ENCODE measurements at regions not wholly inside any gene's neighbourhood (a gene's known extent, or its start where the extent isn't known, plus 50 kb on each side); places are given as distances from the start of the nearest gene placed in this dataset.

DNA sequence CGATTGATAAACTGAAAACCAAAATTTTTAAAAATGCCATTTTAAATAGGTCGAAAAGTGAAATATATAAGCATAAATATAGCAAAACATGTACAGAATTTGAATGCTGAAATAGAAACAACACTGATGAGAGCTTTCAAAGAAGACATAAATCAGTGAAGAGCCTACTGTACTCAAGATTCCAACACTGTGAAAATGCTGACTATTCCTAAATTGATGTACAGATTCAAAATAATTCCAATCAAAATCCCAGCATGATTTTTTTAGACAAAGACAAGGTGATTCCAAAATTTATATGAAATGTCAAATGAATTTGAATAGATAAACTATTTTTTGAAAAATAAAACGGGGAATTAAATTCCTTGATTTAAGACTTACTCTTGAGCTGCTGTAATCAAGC is 1010.4 kb downstream of the TBC1D22A start (continued):
- TF ChIP-seq, protein P1, sequence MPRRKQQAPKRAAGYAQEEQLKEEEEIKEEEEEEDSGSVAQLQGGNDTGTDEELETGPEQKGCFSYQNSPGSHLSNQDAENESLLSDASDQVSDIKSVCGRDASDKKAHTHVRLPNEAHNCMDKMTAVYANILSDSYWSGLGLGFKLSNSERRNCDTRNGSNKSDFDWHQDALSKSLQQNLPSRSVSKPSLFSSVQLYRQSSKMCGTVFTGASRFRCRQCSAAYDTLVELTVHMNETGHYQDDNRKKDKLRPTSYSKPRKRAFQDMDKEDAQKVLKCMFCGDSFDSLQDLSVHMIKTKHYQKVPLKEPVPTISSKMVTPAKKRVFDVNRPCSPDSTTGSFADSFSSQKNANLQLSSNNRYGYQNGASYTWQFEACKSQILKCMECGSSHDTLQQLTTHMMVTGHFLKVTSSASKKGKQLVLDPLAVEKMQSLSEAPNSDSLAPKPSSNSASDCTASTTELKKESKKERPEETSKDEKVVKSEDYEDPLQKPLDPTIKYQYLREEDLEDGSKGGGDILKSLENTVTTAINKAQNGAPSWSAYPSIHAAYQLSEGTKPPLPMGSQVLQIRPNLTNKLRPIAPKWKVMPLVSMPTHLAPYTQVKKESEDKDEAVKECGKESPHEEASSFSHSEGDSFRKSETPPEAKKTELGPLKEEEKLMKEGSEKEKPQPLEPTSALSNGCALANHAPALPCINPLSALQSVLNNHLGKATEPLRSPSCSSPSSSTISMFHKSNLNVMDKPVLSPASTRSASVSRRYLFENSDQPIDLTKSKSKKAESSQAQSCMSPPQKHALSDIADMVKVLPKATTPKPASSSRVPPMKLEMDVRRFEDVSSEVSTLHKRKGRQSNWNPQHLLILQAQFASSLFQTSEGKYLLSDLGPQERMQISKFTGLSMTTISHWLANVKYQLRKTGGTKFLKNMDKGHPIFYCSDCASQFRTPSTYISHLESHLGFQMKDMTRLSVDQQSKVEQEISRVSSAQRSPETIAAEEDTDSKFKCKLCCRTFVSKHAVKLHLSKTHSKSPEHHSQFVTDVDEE (CRISPR knock-in tag; IDR thresholded peaks at IDR 0.05) = no peak

DNA sequence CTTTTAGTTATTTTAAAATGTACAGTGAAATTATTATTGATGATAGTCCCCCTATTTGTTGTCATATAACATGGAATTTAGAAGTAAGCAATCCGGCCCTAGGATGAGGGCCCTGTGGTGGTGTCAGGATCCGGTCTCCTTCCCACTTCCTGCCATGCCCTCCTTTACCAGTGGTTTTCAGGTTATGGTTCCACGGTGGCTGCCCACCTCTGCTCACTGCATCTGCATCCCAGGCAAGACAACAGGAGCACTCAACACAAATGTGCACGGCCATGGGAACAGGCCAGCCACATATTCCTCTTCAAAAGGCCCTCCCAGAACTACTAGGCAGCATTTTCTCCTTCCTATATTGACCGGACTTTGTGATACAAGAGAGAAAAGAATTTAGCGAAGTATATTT is 1007.2 kb downstream of the TBC1D22A start:
- no peak for TF ChIP-seq OSR1 (CRISPR knock-in tag; IDR thresholded peaks at IDR 0.05)
- TF ChIP-seq ESRRG (CRISPR knock-in tag; IDR thresholded peaks at IDR 0.05) = no peak
- no peak for TF ChIP-seq PPARA (CRISPR knock-in tag; IDR thresholded peaks at IDR 0.05; ENCODE audit: borderline replicate concordance)
- TF ChIP-seq, protein P2, sequence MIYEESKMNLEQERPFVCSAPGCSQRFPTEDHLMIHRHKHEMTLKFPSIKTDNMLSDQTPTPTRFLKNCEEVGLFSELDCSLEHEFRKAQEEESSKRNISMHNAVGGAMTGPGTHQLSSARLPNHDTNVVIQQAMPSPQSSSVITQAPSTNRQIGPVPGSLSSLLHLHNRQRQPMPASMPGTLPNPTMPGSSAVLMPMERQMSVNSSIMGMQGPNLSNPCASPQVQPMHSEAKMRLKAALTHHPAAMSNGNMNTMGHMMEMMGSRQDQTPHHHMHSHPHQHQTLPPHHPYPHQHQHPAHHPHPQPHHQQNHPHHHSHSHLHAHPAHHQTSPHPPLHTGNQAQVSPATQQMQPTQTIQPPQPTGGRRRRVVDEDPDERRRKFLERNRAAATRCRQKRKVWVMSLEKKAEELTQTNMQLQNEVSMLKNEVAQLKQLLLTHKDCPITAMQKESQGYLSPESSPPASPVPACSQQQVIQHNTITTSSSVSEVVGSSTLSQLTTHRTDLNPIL (CRISPR knock-in tag; IDR thresholded peaks at IDR 0.05; ENCODE audit: low read depth) = no peak
- no peak for TF ChIP-seq ZNF8 (CRISPR knock-in tag; IDR thresholded peaks at IDR 0.05)
- no peak for TF ChIP-seq BACH2 (CRISPR knock-in tag; IDR thresholded peaks at IDR 0.05; ENCODE audit: borderline replicate concordance)
- TF ChIP-seq ZFP3 (CRISPR knock-in tag; IDR thresholded peaks at IDR 0.05) = no peak
- TF ChIP-seq, protein P3, sequence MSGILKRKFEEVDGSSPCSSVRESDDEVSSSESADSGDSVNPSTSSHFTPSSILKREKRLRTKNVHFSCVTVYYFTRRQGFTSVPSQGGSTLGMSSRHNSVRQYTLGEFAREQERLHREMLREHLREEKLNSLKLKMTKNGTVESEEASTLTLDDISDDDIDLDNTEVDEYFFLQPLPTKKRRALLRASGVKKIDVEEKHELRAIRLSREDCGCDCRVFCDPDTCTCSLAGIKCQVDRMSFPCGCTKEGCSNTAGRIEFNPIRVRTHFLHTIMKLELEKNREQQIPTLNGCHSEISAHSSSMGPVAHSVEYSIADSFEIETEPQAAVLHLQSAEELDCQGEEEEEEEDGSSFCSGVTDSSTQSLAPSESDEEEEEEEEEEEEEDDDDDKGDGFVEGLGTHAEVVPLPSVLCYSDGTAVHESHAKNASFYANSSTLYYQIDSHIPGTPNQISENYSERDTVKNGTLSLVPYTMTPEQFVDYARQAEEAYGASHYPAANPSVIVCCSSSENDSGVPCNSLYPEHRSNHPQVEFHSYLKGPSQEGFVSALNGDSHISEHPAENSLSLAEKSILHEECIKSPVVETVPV (CRISPR knock-in tag; IDR thresholded peaks at IDR 0.05) = no peak
- no peak for TF ChIP-seq ARNTL (CRISPR knock-in tag; IDR thresholded peaks at IDR 0.05; ENCODE audit: borderline replicate concordance, low read depth)
- TF ChIP-seq, protein P4, sequence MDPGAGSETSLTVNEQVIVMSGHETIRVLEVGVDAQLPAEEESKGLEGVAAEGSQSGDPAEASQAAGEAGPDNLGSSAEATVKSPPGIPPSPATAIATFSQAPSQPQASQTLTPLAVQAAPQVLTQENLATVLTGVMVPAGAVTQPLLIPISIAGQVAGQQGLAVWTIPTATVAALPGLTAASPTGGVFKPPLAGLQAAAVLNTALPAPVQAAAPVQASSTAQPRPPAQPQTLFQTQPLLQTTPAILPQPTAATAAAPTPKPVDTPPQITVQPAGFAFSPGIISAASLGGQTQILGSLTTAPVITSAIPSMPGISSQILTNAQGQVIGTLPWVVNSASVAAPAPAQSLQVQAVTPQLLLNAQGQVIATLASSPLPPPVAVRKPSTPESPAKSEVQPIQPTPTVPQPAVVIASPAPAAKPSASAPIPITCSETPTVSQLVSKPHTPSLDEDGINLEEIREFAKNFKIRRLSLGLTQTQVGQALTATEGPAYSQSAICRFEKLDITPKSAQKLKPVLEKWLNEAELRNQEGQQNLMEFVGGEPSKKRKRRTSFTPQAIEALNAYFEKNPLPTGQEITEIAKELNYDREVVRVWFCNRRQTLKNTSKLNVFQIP (CRISPR knock-in tag; IDR thresholded peaks at IDR 0.05; ENCODE audit: borderline replicate concordance, low read depth) = no peak
- no peak for TF ChIP-seq RARB (CRISPR knock-in tag; IDR thresholded peaks at IDR 0.05)
- no peak for TF ChIP-seq CSDC2 (CRISPR knock-in tag; IDR thresholded peaks at IDR 0.05)
- no peak for TF ChIP-seq ZNF70 (CRISPR knock-in tag; IDR thresholded peaks at IDR 0.05)
- TF ChIP-seq ISL1 (CRISPR knock-in tag; IDR thresholded peaks at IDR 0.05) = no peak
- TF ChIP-seq ZC3H10 (CRISPR knock-in tag; IDR thresholded peaks at IDR 0.05) = no peak
- TF ChIP-seq ZNF565 (CRISPR knock-in tag; conservative IDR thresholded peaks at IDR 0.05; ENCODE audit: low read depth) = no peak
- no peak for TF ChIP-seq SNAI2 (CRISPR knock-in tag; IDR thresholded peaks at IDR 0.05)
- TF ChIP-seq, protein P1 (CRISPR knock-in tag; IDR thresholded peaks at IDR 0.05) = no peak
- TF ChIP-seq, protein P5, sequence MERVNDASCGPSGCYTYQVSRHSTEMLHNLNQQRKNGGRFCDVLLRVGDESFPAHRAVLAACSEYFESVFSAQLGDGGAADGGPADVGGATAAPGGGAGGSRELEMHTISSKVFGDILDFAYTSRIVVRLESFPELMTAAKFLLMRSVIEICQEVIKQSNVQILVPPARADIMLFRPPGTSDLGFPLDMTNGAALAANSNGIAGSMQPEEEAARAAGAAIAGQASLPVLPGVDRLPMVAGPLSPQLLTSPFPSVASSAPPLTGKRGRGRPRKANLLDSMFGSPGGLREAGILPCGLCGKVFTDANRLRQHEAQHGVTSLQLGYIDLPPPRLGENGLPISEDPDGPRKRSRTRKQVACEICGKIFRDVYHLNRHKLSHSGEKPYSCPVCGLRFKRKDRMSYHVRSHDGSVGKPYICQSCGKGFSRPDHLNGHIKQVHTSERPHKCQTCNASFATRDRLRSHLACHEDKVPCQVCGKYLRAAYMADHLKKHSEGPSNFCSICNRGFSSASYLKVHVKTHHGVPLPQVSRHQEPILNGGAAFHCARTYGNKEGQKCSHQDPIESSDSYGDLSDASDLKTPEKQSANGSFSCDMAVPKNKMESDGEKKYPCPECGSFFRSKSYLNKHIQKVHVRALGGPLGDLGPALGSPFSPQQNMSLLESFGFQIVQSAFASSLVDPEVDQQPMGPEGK (CRISPR knock-in tag; IDR thresholded peaks at IDR 0.05; ENCODE audit: borderline replicate concordance) = no peak
- no peak for TF ChIP-seq TCF4 (CRISPR knock-in tag; IDR thresholded peaks at IDR 0.05; ENCODE audit: borderline replicate concordance)
- no peak for ATAC-seq

Measured in SK-N-SH treated with all-trans-retinoic acid at 6 μM for 48 hours (cell line).